ENCODE measurements at regions not wholly inside any gene's neighbourhood (a gene's known extent, or its start where the extent isn't known, plus 50 kb on each side); places are given as distances from the start of the nearest gene placed in this dataset.

DNA sequence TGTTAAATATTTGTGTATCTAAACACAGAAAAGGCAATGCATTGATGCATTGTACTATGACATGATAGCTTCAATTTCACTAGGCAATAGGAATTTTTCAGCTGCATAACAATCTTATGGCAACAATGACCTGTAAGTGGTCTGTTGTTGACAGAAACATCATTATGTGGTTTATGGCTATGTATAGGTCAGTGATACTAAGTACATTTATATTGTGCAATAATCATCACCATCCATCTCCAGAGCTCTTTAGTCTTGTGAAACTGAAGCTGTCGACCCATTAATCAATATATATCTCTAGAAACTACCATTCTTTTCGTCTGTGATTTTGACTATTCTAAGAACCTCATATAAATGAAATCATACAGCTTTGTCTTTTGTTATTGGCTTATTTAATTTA lies 200.1 kb upstream of the ZNF717 start:
- Histone ChIP-seq H3K4me3 (replicated peaks; ENCODE audit: insufficient read depth, low read length) (no peak overlapping the region), H3K27me3 (ENCODE audit: insufficient read depth, poor library complexity, severe bottlenecking) (no peaks in the 10 kb centered on the region), H3K27ac (replicated peaks) (no peak overlapping the region)
- no peak for DNase-seq (ENCODE audit: low read depth in 1 of 2, low spot score in 1 of 2)
- TF ChIP-seq REST (IDR thresholded peaks at IDR 0.05; ENCODE audit: insufficient replicate concordance, low read depth) (no peak), POLR2AphosphoS5 (IDR thresholded peaks at IDR 0.05; ENCODE audit: low read depth) (no peak), GABPA (IDR thresholded peaks at IDR 0.05; ENCODE audit: low read depth) (no peak), CTCF (IDR thresholded peaks at IDR 0.05; ENCODE audit: insufficient read depth, low read length) (no peak), SPI1 (IDR thresholded peaks at IDR 0.05; ENCODE audit: borderline replicate concordance, low read depth) (no peak)

DNA sequence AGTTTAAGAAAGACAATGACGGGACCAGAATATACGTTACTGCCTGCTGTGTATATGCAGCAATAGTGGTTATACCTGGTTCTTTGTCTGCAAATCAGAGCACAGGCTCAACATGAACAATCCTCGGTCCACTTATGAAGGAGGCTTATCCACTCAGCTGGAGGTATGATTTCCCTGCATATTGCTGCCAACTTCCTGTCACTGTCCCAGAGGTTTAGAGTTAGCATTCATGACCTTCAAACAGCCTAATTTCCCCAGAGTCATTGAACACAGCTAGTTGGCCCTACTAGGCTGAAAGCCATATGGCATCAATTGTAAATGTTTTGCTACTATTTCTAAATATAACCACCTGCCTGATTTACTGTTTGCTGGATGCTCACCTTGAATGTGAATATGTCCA lies 224.9 kb upstream of the ZNF717 start:
- no peak overlapping the region for H3K27ac ChIP-seq (replicated peaks)
- H3K27me3 ChIP-seq (ENCODE audit: insufficient read depth, poor library complexity, severe bottlenecking), result no peaks in the 10 kb centered on the region
- DNase-seq (ENCODE audit: low read depth in 1 of 2, low spot score in 1 of 2), result no peak
- TF ChIP-seq CTCF (IDR thresholded peaks at IDR 0.05; ENCODE audit: insufficient read depth, low read length) (no peak), REST (IDR thresholded peaks at IDR 0.05; ENCODE audit: insufficient replicate concordance, low read depth) (no peak), GABPA (IDR thresholded peaks at IDR 0.05; ENCODE audit: low read depth) (no peak), POLR2AphosphoS5 (IDR thresholded peaks at IDR 0.05; ENCODE audit: low read depth) (no peak), SPI1 (IDR thresholded peaks at IDR 0.05; ENCODE audit: borderline replicate concordance, low read depth) (no peak)
- no peak overlapping the region for H3K4me3 ChIP-seq (replicated peaks; ENCODE audit: insufficient read depth, low read length)

DNA sequence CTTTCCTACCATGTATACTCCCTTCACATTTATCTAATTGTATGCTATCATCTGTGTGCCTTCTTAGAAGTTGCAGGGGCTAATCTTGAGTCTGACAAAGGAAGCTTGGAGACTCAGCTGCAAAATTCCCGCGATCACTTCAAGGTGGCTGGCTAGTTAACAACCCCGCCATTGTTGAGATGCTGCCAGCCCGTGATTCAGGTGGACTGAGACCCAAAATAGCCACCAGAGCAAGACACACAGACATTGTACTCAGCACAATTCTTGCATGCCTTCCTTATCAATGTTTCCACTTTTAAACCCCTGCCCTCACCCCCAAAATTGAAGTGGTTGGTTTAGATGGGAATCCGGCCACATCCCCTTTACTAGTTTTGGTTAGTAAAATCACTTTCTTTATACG lies 225.8 kb upstream of the ZNF717 start:
- no peaks in the 10 kb centered on the region for H3K27me3 ChIP-seq (ENCODE audit: insufficient read depth, poor library complexity, severe bottlenecking)
- no peak for TF ChIP-seq GABPA (IDR thresholded peaks at IDR 0.05; ENCODE audit: low read depth)
- TF ChIP-seq CTCF (IDR thresholded peaks at IDR 0.05; ENCODE audit: insufficient read depth, low read length), result no peak
- TF ChIP-seq SPI1 (IDR thresholded peaks at IDR 0.05; ENCODE audit: borderline replicate concordance, low read depth), result no peak
- H3K27ac ChIP-seq (replicated peaks), result no peak overlapping the region
- DNase-seq (ENCODE audit: low read depth in 1 of 2, low spot score in 1 of 2), result no peak
- no peak overlapping the region for H3K4me3 ChIP-seq (replicated peaks; ENCODE audit: insufficient read depth, low read length)

DNA sequence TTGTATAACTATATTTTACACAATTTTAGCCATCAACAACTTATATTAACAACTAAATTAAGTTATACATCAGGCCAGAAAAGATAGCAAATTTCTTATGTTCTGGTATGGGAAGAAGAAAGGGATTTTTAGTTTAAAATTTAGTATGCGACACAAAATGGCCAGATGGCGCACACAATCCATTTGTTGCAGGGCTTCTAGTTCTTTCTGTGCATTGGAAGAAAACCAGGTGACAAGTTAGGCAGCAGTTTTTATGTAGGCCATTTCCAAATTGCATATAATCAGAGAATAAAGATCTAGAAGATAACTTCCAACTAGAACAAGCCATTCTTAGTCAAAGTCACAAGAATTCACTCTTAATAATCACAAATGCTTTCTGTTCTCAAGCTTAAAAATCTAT lies 230.1 kb upstream of the ZNF717 start:
- no peak overlapping the region for H3K4me3 ChIP-seq (replicated peaks; ENCODE audit: insufficient read depth, low read length)
- H3K27me3 ChIP-seq (ENCODE audit: insufficient read depth, poor library complexity, severe bottlenecking), result no peaks in the 10 kb centered on the region
- DNase-seq (ENCODE audit: low read depth in 1 of 2, low spot score in 1 of 2), result no peak
- TF ChIP-seq CTCF (IDR thresholded peaks at IDR 0.05; ENCODE audit: insufficient read depth, low read length) (no peak), REST (IDR thresholded peaks at IDR 0.05; ENCODE audit: insufficient replicate concordance, low read depth) (no peak), GABPA (IDR thresholded peaks at IDR 0.05; ENCODE audit: low read depth) (no peak), SPI1 (IDR thresholded peaks at IDR 0.05; ENCODE audit: borderline replicate concordance, low read depth) (no peak), POLR2AphosphoS5 (IDR thresholded peaks at IDR 0.05; ENCODE audit: low read depth) (no peak)
- H3K27ac ChIP-seq (replicated peaks), result no peak overlapping the region

Measured in HL-60 (cell line).